ENCODE measurements at regions not wholly inside any gene's neighbourhood (a gene's known extent, or its start where the extent isn't known, plus 50 kb on each side); places are given as distances from the start of the nearest gene placed in this dataset.

GRCh38 chr3:40652072-40652471 is 127.3 kb downstream of the ZNF621 start:
- TF ChIP-seq CTCF (IDR thresholded peaks at IDR 0.05; ENCODE audit: borderline replicate concordance, extremely low read depth, low read length, poor library complexity, severe bottlenecking), result no peak
- no peak for TF ChIP-seq EZH2 (IDR thresholded peaks at IDR 0.05; ENCODE audit: borderline replicate concordance, low read depth, low read length, severe bottlenecking)

Data from DND-41 (cell line).